Osteocyte (in vitro differentiated cells): ENCODE measurements at regions not wholly inside any gene's neighbourhood (a gene's known extent, or its start where the extent isn't known, plus 50 kb on each side); places are given as distances from the start of the nearest gene placed in this dataset.

Experiments used
- DNase-seq: peaks from one replicate; pipeline ENCODE4 v3.0.0; 2021; ENCODE audit warnings: mixed read lengths; ENCODE audit not compliant: unreplicated experiment; ENCODE audit errors: extremely low spot score
- H3K27ac Mint-ChIP-seq: one replicate; pipeline ENCODE4 v1.8.0; 2021; ENCODE audit warnings: mild to moderate bottlenecking, mixed read lengths; ENCODE audit not compliant: unreplicated experiment
- H3K27me3 Mint-ChIP-seq: one replicate; pipeline ENCODE4 v1.8.0; 2021; ENCODE audit warnings: mixed read lengths; ENCODE audit not compliant: unreplicated experiment
- H3K36me3 Mint-ChIP-seq: one replicate; pipeline ENCODE4 v1.8.0; 2021; ENCODE audit warnings: mixed read lengths; ENCODE audit not compliant: unreplicated experiment
- H3K4me1 Mint-ChIP-seq: one replicate; pipeline ENCODE4 v1.8.0; 2021; ENCODE audit warnings: mixed read lengths; ENCODE audit not compliant: unreplicated experiment
- H3K4me3 Mint-ChIP-seq: one replicate; pipeline ENCODE4 v1.8.0; 2021; ENCODE audit warnings: mild to moderate bottlenecking, moderate library complexity, mixed read lengths; ENCODE audit not compliant: unreplicated experiment
- H3K9me3 Mint-ChIP-seq: one replicate; pipeline ENCODE4 v1.8.0; 2021; ENCODE audit warnings: mixed read lengths; ENCODE audit not compliant: unreplicated experiment
- CTCF ChIP-seq: fragments of 200-600 bp; sonication (generic); IDR thresholded peaks from 2 replicates; pipeline ENCODE4 v1.5.0; 2021; ENCODE audit warnings: antibody characterized with exemption, mild to moderate bottlenecking, moderate library complexity

- no peak overlapping the region for H3K4me3 Mint-ChIP-seq
- no peaks in the 10 kb centered on the region for H3K9me3 Mint-ChIP-seq
- DNase-seq: no peak
- no peaks in the 10 kb centered on the region for H3K4me1 Mint-ChIP-seq
- H3K27ac Mint-ChIP-seq: no peak overlapping the region
- TF ChIP-seq CTCF: no peak
- H3K27me3 Mint-ChIP-seq: no peaks in the 10 kb centered on the region
- no peaks in the 10 kb centered on the region for H3K36me3 Mint-ChIP-seq
Measured at GRCh38 chr3:152097120-152097519, 171.6 kb upstream of the MBNL1 start.

GRCh38 chr3:152097770-152098169, 171.0 kb upstream of the MBNL1 start:
- no peaks in the 10 kb centered on the region for H3K4me1 Mint-ChIP-seq
- DNase-seq: no peak
- no peaks in the 10 kb centered on the region for H3K9me3 Mint-ChIP-seq
- no peaks in the 10 kb centered on the region for H3K27me3 Mint-ChIP-seq
- no peak overlapping the region for H3K4me3 Mint-ChIP-seq
- no peak for TF ChIP-seq CTCF
- H3K27ac Mint-ChIP-seq: no peak overlapping the region
- no peaks in the 10 kb centered on the region for H3K36me3 Mint-ChIP-seq

GRCh38 chr3:152100491-152101132, 168.1 kb upstream of the MBNL1 start:
- H3K4me1 Mint-ChIP-seq: no peaks in the 10 kb centered on the region
- H3K4me3 Mint-ChIP-seq: no peak overlapping the region
- no peaks in the 10 kb centered on the region for H3K27me3 Mint-ChIP-seq
- no peak for DNase-seq
- no peaks in the 10 kb centered on the region for H3K9me3 Mint-ChIP-seq
- TF ChIP-seq CTCF: no peak
- H3K36me3 Mint-ChIP-seq: no peaks in the 10 kb centered on the region
- H3K27ac Mint-ChIP-seq: no peak overlapping the region

- H3K36me3 Mint-ChIP-seq: no peaks in the 10 kb centered on the region
- H3K9me3 Mint-ChIP-seq: no peaks in the 10 kb centered on the region
- H3K4me3 Mint-ChIP-seq: no peak overlapping the region
- TF ChIP-seq CTCF: no peak
- H3K27me3 Mint-ChIP-seq: no peaks in the 10 kb centered on the region
- H3K4me1 Mint-ChIP-seq: no peaks in the 10 kb centered on the region
- no peak for DNase-seq
- H3K27ac Mint-ChIP-seq: no peak overlapping the region
Measured at GRCh38 chr3:152102410-152102809, 166.3 kb upstream of the MBNL1 start.

- Mint-ChIP-seq H3K4me3 (no peak overlapping the region), H3K27me3 (no peaks in the 10 kb centered on the region), H3K4me1 (no peaks in the 10 kb centered on the region), H3K9me3 (no peaks in the 10 kb centered on the region), H3K27ac (no peak overlapping the region), H3K36me3 (no peaks in the 10 kb centered on the region)
- DNase-seq: no peak
- TF ChIP-seq CTCF: no peak
Measured at GRCh38 chr3:152103257-152103656, 165.5 kb upstream of the MBNL1 start.
